GM18868 (cell line): ENCODE measurements at regions not wholly inside any gene's neighbourhood (a gene's known extent, or its start where the extent isn't known, plus 50 kb on each side); places are given as distances from the start of the nearest gene placed in this dataset.

Source experiments
- ATAC-seq: cut with Tn5 transposase; IDR thresholded peaks from one replicate; pipeline ENCODE4 v1.9.1; 2021; ENCODE audit warnings: mild to moderate bottlenecking, moderate library complexity; ENCODE audit not compliant: unreplicated experiment

DNA sequence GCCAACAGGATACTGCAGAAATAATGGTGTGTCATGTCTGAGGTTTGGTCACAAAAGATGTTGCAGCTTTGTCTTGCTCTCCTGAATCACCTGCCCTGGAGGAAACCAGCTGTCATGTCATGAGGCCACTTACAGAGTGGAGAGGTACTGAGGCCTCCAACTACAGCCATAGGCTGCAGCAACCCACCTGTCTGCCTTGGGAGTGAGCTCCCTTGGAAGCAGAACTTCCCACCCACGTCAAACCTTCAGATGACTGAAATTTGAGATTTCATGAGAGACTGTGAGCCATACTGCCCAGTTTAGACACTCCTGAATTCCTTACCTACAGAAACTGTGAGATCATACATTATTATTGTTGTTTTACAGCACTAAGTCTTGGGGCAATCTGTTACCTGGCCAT is 475.9 kb downstream of the HS3ST3B1 start:
- no peak for ATAC-seq

DNA sequence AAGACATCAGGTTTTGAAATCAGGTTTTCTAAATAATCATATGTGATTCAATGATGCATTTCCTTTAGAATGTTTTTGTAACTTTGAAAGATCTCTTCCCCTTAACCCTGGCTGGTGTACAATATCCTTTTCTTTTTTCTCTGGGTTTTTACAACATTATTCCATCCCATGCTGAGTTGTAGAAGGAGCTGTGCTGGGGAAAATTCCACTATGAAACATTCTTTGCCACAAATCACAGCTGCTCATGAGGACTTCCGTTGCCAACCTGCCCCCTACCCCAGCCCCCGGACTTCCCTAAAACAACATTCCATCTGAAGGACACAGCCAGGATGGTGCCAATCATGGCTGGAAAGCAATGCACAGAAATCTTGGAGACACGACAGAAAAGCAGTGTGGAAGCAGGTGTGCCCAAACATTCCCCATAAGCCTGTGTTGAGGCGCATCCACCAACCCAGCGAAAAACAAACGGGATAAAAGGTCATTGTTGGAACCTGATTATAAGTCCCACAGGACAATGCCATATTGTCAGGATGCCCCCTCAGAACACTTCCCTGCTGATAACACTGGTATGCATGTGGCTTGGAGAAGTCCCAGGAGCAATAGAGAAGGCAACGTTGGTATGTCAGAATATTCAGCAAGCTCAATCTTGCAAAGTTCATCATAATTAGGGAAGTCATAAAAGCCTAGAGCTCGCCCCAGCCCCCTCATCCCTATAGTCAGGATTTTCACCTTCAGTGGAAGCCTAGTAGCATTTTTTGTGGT is 475.0 kb downstream of the HS3ST3B1 start:
- ATAC-seq = no peak

DNA sequence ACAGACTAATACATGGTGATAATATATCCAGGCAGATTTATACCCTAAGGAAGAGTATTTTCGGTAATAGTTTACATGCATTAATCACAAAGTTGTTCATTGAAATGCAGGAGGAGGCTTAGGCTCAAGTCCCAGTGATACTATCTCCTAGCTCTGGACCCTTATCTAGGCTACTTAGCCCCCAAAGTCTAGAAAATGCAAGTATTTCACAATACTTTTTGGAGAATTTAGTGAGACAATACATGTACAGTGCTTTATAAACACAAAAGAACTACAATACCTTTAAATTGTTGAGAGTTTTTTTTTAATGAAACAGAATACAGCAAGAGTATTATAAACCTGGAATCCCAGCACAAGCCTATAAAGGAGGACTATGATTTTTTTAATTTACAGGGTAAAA is 473.9 kb downstream of the HS3ST3B1 start:
- no peak for ATAC-seq

DNA sequence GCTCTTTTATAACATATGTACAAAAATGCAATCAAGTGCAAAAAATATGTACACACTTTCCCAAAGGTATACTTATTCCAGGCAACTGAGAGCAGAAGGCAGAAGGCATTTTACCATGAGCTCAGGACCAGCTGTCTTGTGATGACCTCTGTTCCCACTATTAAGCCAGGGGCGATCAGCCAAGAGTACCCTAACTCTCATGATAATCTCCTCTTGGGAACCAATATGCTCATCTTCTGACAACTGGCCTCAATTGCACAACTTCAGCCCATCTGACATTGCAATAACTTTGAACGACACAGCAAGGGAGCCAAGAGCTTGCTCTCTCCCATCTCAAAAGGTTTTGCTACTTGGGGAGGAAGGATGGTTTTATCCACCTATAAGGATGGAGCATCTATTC is 471.9 kb downstream of the HS3ST3B1 start:
- ATAC-seq = no peak

DNA sequence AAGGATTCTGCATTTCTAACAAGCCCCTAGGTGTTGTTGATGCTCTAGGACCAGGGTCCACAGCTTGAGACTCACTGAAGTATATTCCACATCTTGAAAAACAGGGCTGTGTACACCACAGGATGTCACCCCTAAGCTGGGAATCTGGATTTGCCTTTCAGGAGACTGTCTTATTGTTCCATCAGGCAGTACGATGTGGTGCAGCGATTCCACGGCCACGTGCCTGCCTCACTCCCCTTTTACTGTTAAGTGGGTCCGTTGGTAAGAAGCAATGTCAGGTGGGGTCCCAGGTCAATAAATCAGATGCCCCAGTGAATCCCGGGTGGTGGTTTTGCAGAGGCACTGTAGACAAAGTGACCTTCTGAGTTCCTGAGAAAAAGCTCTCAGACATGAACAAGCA is 470.7 kb downstream of the HS3ST3B1 start:
- no peak for ATAC-seq

DNA sequence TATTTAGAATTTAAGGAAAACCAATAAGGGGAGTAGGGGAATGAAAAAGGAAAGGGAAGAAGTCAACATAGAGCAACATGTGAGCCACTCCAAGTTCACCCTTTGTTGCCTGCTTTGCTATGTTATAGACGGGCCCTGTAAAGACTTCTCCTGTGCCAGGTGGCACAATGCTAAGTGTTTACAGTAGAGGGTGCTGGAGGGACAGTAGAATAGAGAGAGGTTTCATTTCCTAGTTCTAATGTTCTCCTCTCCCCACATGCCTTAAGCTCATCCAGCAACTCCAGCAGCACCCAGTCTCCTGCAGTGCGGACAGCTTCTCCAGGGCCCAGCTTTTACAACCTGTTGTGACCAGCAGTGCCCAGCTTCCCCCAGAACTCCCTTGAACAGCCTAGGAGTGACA is 468.0 kb downstream of the HS3ST3B1 start:
- no peak for ATAC-seq

DNA sequence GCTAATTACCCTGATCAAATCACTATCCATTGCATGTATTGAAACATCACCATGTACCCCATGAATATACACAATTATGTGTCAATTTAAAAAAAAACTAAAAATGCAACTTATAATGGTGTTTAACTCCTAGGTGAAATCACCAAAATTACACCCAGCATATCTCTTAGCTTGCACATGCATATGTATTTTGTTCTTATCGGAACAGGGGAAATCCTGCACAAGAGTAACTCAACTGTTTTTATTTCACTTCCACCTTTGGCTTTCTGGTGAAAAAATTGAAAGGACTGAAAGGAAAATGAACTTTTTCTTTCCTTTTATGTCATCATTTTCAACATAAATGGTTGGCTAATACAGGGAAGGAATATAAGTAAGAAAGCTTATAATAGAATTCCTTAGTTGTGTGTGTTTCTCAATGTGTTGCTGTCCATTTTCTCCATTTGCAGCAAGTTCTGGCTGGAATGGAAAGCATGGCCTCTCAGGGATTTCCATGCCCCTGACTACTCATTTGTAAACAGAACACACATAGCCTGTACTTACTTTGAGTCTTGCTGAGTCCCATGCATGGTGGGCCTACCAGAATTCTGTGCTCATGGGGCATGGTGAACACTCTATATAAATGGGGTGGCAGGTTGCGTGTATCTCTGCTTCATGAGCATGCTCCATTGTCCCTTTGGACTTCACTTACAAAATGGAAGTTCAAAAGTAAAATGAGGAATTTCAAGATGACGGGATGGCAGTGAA is 462.0 kb downstream of the HS3ST3B1 start:
- peak; percentile 45 for ATAC-seq

DNA sequence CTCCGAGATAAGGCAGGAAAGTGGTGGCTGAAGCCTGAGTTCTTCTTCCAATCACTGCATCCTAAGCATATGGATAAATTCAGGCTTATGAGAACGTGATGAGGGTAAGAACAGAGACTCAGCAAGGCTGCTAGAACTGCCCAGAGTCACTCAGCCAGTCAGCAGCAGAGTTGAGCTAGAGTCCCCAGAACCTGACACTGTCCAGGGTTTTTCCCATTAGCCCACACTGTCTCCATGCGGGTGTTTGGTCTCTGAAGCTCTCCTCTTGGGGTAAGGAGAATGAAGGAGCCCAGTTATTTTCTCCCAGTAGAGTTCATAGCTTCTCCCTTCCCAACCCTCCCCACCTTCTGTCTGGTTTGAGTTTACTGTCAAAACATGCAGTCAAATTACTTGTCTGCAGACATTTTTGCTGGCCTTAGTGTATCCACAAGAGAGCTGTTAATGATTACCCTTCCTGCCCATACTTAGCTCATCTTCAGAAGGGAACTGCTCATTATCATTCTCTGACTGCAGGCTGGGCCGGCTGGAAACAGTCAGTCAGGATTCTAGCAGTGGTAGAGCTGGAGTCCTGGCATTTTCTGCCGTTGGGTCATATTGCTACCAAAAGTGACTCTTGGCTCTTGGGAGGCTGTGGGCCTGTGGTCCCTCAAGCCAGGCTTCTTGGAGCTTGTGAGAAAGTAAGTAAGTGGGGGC is 460.0 kb downstream of the HS3ST3B1 start:
- no peak for ATAC-seq

DNA sequence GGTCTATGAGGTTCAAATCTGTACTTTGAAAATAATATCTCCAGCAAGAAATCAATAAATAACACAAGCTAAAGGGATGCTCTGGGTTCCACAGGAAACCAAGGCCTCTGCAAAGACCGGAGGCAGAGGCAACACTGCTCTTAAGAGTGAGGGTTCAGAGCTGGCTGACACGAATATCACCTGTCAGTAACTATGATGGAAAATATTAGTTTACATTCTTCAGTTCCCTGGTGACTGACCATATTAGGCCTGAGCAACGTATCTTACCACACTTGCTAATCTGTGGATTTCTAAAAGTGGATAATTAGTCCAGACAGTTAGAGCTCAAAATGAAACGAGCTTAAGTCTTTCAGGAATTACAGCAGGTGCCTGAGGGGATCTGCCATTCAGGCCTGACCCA is 459.3 kb downstream of the HS3ST3B1 start:
- ATAC-seq = no peak

DNA sequence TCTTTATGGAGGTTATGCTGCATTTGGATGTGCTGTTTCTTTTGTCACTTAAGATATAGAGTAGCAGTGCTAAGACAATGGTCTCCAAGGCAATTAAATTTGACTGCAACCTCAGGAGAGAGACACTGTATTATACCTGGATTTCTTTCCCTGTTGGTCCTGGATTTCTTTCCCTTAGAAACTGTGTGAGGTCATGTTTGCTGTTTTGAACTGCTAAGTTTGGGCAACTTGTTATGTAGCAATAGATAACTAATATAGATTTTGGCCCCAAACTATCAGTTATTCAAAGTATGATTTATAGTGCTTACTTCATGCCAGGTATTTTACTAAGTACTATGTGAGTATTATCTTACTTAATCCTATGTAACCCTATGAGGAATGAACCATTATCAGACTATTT is 458.4 kb downstream of the HS3ST3B1 start:
- ATAC-seq = no peak

DNA sequence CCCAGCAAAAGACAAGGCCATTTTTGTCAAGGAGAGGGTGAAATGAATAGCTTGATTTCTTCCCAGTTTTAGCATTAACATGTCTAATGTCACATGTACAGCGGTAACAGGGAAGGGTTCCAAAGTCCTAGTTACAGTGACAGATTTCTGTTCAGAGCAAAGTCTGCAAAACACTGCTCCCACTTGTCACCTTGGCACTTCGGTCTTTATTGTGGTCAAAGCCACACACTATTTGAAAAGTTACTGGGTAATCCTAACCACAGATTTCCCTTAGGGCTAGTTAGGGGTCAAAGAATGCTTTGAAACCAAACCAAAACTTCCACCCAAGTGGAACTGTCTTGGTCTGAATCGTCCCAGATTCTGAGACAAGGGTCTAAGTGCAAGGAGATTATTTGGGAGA is 455.6 kb downstream of the HS3ST3B1 start:
- no peak for ATAC-seq

DNA sequence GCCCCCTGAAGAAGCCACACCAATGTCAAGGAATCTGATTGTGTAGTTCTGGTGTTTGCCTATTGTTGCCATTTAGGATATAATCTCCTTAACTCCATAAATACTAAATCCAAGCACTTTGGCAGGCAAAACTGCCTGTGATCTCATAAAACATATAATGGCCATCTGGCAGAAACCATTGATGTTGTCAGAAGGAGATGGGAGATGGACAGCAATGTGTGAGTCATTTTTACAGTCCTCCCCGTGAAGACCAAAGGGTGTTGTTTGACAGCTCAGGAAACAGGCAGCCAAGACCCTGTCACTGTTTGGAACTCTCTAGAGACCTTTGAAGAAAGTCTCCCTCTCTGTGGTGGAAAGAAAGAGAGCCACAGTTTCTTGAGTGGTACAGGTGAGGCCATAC is 454.1 kb downstream of the HS3ST3B1 start:
- no peak for ATAC-seq

DNA sequence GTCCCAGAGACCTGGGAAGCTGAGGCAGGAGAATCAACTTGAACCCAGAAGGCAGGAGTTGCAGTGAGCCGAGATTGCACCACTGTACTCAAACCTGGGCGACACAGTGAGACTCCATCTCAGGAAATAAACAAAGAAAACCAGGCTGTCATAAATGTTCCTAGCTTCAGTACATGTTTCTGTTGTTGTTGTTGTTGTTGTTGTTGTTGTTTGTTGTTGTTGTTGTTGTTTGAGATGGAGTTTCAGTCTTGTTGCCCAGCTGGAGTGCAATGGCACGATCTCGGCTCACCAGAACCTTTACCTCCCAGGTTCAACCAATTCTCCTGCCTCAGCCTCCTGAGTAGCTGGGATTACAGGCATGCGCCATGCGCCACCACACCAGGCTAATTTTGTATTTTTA is 452.5 kb downstream of the HS3ST3B1 start:
- ATAC-seq = no peak

DNA sequence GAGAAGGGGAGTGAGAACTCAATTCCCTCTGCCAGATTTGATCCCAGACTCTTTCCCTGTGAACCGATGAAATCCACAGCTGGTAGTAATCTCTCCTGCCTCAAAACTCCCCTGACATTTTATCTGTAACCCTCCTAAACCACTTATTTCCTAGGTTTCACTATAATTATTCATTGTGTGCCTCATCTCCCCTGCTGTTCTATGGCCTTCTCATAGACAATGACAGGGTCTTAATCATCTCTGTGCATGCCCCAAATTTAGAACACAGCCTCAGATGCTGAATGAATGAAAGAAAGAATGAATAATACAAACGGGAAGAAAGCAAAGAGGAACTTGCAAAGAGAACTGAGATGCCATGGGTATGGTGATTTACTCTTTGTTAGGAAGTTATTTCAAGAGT is 451.1 kb downstream of the HS3ST3B1 start:
- ATAC-seq = no peak

DNA sequence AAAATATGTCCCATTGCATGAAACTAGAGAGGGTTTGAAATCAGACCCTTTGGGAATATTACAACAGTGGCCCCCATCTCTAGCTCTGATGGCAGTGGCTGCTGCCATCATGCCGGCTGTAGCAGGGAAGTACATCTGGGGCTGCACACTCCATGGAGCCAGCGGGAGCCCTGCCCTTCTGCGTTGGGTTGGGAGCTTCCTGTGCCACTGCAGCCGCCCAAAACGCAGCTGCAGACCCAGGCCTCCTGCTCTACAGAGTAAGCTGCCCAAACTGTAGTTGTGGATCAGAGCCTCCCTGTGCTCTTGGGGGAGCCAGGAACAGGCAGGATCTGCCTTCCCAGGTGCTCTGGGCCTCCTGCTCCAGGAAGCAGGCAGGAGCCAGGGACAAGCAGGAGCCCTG is 450.0 kb downstream of the HS3ST3B1 start:
- ATAC-seq = no peak

DNA sequence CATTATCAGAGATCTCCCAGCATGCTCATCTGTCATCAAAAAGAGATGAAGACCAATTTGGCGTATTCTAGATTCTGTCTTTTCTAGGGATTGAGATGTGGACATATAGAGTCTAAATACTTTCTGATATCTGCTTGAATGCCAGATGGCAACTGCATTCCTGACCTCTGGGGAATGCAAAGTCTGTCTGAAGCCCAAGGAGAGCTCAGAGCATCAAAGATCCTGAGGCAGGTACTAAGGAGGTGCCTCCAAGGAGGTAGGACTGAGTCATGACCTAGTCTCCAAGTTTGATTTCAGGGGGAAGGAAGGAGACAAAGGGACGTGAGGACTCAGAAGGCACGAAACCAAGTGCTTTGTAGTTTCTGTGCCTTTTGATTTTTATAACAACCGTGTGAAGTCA is 448.4 kb downstream of the HS3ST3B1 start:
- ATAC-seq = no peak

DNA sequence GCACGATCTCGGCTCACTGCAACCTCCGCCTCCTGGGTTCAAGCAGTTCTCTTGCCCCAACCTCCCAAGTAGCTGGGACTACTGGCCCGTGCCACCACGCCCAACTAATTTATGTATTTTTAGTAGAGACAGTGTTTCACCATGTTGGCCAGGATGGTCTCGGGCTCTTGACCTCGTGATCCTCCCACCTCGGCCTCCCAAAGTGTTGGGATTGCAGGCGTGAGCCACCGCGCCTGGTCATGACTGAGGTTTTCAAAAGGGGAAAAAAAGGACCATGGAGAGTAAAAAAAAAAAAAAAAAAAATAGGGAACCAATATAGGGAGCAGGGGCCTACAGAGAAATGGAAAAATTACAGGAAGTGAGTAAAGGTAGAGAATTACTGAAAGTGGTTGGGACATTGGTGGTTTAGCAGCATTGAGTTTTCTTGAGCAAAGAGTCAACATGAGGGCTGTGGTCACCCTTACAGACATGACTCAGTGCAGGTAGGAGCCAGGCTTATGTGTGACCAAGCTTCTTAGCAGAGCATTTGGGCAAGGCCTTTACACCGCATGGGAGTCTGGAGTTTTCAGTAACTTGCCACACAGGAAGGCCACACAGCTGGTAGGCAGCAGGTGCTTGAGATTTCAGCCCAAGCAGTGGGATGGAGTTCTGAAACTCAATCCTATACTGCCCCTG is 447.3 kb downstream of the HS3ST3B1 start:
- ATAC-seq = peak; percentile 69

DNA sequence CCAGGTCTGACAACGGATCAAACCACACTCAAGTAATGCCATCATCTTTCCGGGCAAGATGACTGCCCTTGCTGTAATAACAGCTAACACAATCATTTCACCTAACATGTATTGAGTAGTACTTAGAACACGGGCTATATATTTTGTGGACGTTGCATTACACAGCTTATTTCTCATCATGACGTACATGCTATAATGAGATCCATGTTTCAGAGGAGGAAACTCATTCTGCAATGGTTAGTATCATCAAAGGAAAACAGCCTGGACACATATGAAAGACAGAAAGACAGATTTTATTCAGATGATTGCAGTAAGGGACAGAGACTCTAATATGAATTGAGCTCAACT is 446.7 kb downstream of the HS3ST3B1 start:
- no peak for ATAC-seq

DNA sequence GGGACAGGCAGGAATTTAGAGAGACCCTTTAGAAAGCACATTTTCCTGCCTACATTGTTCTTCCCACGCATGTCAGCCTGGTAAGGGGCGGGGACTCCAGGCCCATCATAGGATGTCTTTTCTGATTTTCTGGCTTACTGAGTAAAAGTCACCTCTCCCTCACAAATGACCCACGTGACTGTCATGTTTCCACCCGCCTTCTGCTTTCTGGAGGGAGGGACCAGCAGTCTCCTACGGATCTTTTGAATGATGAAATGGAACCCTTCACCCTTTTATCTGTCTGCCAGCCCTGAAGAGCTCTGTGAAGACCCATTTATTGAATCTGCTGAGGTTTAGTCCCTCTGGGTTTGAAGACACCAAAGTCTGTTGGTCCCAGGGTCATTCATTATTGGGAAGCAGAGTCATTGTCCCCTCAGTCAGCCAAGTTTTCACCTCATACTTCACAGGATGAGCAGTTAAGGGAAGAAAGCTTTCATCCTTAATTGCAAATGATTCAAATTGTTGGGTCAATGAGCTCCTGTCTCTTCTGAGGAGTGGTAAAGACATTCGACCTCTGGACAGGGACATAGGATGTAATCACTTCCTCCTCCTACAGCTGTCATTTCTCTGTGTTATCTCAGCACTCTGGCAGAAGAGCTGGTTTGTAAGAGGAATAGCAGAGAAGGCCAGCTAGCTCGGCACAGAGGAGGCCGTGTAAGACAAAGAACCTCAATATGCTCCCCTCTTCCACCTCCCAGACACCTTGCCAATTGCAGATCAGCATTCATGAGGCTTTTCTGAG is 446.1 kb downstream of the HS3ST3B1 start:
- ATAC-seq = no peak

DNA sequence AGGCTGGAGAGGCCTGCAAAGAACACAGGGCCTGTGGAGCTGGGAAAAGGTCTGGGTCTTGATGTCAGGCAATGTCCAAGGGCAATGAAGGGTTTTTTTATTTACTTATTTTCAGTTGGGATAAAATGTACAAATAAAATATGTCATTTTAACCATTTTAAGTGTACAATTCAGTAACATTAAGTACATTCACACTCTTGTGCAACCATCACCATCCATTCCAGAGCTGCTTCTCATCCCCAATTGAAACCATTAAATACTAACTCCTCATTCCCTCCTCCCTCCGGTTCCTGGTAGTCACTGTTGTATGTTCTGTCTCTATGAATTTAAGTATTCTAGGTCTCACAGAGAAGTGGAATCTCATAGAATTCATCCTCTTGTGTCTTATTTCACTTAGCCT is 444.7 kb downstream of the HS3ST3B1 start:
- no peak for ATAC-seq
